ENCODE measurements at regions not wholly inside any gene's neighbourhood (a gene's known extent, or its start where the extent isn't known, plus 50 kb on each side); places are given as distances from the start of the nearest gene placed in this dataset.

- no peak for TF ChIP-seq CTCF (optimal IDR thresholded peaks at IDR 0.05 in 1 of 3, IDR thresholded peaks at IDR 0.05 in 1 of 3, conservative IDR thresholded peaks at IDR 0.05 in 1 of 3; ENCODE audit: extremely low read depth in 1 of 3, insufficient read depth in 2 of 3, low read length in 3 of 3)
- TF ChIP-seq EZH2 (IDR thresholded peaks at IDR 0.05; ENCODE audit: low read length), result no peak
These were observed 68.6 kb upstream of the TMEM168 start for GRCh38 chr7:112858838-112859237.

Data from keratinocyte (primary cell).